IPS-20b (cell line): ENCODE measurements at regions not wholly inside any gene's neighbourhood (a gene's known extent, or its start where the extent isn't known, plus 50 kb on each side); places are given as distances from the start of the nearest gene placed in this dataset.
"Not testable (repeated sequence)": the region's sequence is repeated elsewhere in the genome, so short reads cannot be mapped to it uniquely, and the experiment has no call there.

Source experiments
- H3K27ac ChIP-seq: one replicate; pipeline ENCODE4 v1.5.1; 2013; ENCODE audit warnings: low read length
- H3K27me3 ChIP-seq: 2 replicates; pipeline ENCODE4 v1.6.1; 2013; ENCODE audit warnings: mild to moderate bottlenecking, low read length, inconsistent platforms; ENCODE audit not compliant: insufficient read depth
- H3K36me3 ChIP-seq: 2 replicates; pipeline ENCODE4 v1.6.1; 2013; ENCODE audit warnings: low read depth, mild to moderate bottlenecking, inconsistent platforms, low read length, moderate library complexity; ENCODE audit not compliant: insufficient read depth
- H3K4me1 ChIP-seq: 2 replicates; pipeline ENCODE4 v1.6.1; 2013; ENCODE audit warnings: mild to moderate bottlenecking, control low read depth, inconsistent platforms, low read length, moderate library complexity; ENCODE audit not compliant: insufficient read depth
- H3K4me3 ChIP-seq: 2 replicates; pipeline ENCODE4 v1.5.1; 2013; ENCODE audit warnings: mild to moderate bottlenecking, low read length, inconsistent platforms
- H3K9ac ChIP-seq: 2 replicates; pipeline ENCODE4 v1.6.1; 2013; ENCODE audit warnings: low read depth, mild to moderate bottlenecking, inconsistent platforms, low read length, moderate library complexity
- H3K9me3 ChIP-seq: 2 replicates; pipeline ENCODE4 v1.6.1; 2013; ENCODE audit warnings: mild to moderate bottlenecking, low read depth, low read length, inconsistent platforms; ENCODE audit not compliant: insufficient read depth

GRCh38 chr2:175256391-175256790, 74.9 kb upstream of the ATP5MC3 start:
- not testable (repeated sequence) for H3K9ac ChIP-seq, H3K27ac ChIP-seq, H3K4me1 ChIP-seq, H3K9me3 ChIP-seq, H3K27me3 ChIP-seq, H3K36me3 ChIP-seq, H3K4me3 ChIP-seq

- no peaks in the 10 kb centered on the region for H3K27me3 ChIP-seq
- H3K36me3 ChIP-seq, result no peaks in the 10 kb centered on the region
- H3K9me3 ChIP-seq, result no peaks in the 10 kb centered on the region
- no peak overlapping the region for H3K4me3 ChIP-seq
- no peak overlapping the region for H3K9ac ChIP-seq
- no peaks in the 10 kb centered on the region for H3K4me1 ChIP-seq
- H3K27ac ChIP-seq, result no peak overlapping the region
Observed at GRCh38 chr2:175253871-175254270, 72.4 kb upstream of the ATP5MC3 start.

GRCh38 chr2:175251425-175252041, 70.0 kb upstream of the ATP5MC3 start:
- Histone ChIP-seq H3K27me3 (no peaks in the 10 kb centered on the region), H3K4me3 (no peak overlapping the region)

GRCh38 chr2:175247159-175247558, 65.6 kb upstream of the ATP5MC3 start:
- no peaks in the 10 kb centered on the region for H3K4me1 ChIP-seq
- no peak overlapping the region for H3K9ac ChIP-seq
- H3K36me3 ChIP-seq, result no peaks in the 10 kb centered on the region
- no peaks in the 10 kb centered on the region for H3K9me3 ChIP-seq
- H3K27me3 ChIP-seq, result no peaks in the 10 kb centered on the region
- H3K27ac ChIP-seq, result no peak overlapping the region
- no peak overlapping the region for H3K4me3 ChIP-seq

More at GRCh38 chr2:175251425-175252041, 70.0 kb upstream of the ATP5MC3 start:
- Histone ChIP-seq H3K4me1 (no peaks in the 10 kb centered on the region), H3K9me3 (no peaks in the 10 kb centered on the region), H3K27ac (no peak overlapping the region), H3K36me3 (no peaks in the 10 kb centered on the region), H3K9ac (no peak overlapping the region)

- Histone ChIP-seq H3K4me3 (no peak overlapping the region), H3K27me3 (no peaks in the 10 kb centered on the region), H3K4me1 (no peaks in the 10 kb centered on the region), H3K36me3 (no peaks in the 10 kb centered on the region), H3K9ac (no peak overlapping the region), H3K27ac (no peak overlapping the region), H3K9me3 (no peaks in the 10 kb centered on the region)
Observed at GRCh38 chr2:175244697-175245096, 63.2 kb upstream of the ATP5MC3 start.

- Histone ChIP-seq H3K27ac (no peak overlapping the region), H3K9ac (no peak overlapping the region), H3K4me1 (no peaks in the 10 kb centered on the region), H3K36me3 (no peaks in the 10 kb centered on the region), H3K4me3 (no peak overlapping the region), H3K9me3 (peaks cover 5% of the 10 kb centered on the region; the same call in 1 of the 2 replicates), H3K27me3 (no peaks in the 10 kb centered on the region)
Observed at GRCh38 chr2:175241691-175242090, 60.2 kb upstream of the ATP5MC3 start.

- H3K27ac ChIP-seq, H3K36me3 ChIP-seq, H3K4me3 ChIP-seq, H3K27me3 ChIP-seq, H3K9ac ChIP-seq, H3K9me3 ChIP-seq, H3K4me1 ChIP-seq: not testable (repeated sequence)
Observed at GRCh38 chr2:175240033-175240432, 58.5 kb upstream of the ATP5MC3 start.

- H3K4me3 ChIP-seq, result no peak overlapping the region
- H3K27ac ChIP-seq, result no peak overlapping the region
- H3K27me3 ChIP-seq, result no peaks in the 10 kb centered on the region
- no peaks in the 10 kb centered on the region for H3K36me3 ChIP-seq
- H3K9me3 ChIP-seq, result peaks cover 5% of the 10 kb centered on the region; the same call in 1 of the 2 replicates
- H3K9ac ChIP-seq, result no peak overlapping the region
- no peaks in the 10 kb centered on the region for H3K4me1 ChIP-seq
Observed at GRCh38 chr2:175236930-175237329, 55.4 kb upstream of the ATP5MC3 start.

GRCh38 chr2:175234650-175235049, 53.1 kb upstream of the ATP5MC3 start:
- peaks cover 5% of the 10 kb centered on the region; the same call in 1 of the 2 replicates for H3K9me3 ChIP-seq

GRCh38 chr2:175234153-175234552, 52.6 kb upstream of the ATP5MC3 start:
- no peak overlapping the region for H3K4me3 ChIP-seq
- H3K9me3 ChIP-seq, result peaks cover 3% of the 10 kb centered on the region; the same call in 1 of the 2 replicates
- H3K36me3 ChIP-seq, result no peaks in the 10 kb centered on the region
- no peaks in the 10 kb centered on the region for H3K27me3 ChIP-seq
- no peaks in the 10 kb centered on the region for H3K4me1 ChIP-seq
- H3K27ac ChIP-seq, result no peak overlapping the region
- H3K9ac ChIP-seq, result no peak overlapping the region

More at GRCh38 chr2:175234650-175235049, 53.1 kb upstream of the ATP5MC3 start:
- Histone ChIP-seq H3K9ac (no peak overlapping the region), H3K27ac (no peak overlapping the region), H3K27me3 (no peaks in the 10 kb centered on the region), H3K4me3 (no peak overlapping the region), H3K36me3 (no peaks in the 10 kb centered on the region), H3K4me1 (no peaks in the 10 kb centered on the region)

GRCh38 chr2:175233135-175233719, 51.7 kb upstream of the ATP5MC3 start:
- Histone ChIP-seq H3K9me3 (no peaks in the 10 kb centered on the region; the same call in 1 of the 2 replicates), H3K4me1 (no peaks in the 10 kb centered on the region), H3K4me3 (no peak overlapping the region), H3K27me3 (no peaks in the 10 kb centered on the region), H3K36me3 (no peaks in the 10 kb centered on the region), H3K27ac (no peak overlapping the region), H3K9ac (no peak overlapping the region)
